ENCODE measurements at regions not wholly inside any gene's neighbourhood (a gene's known extent, or its start where the extent isn't known, plus 50 kb on each side); places are given as distances from the start of the nearest gene placed in this dataset.
"Not testable (repeated sequence)": the region's sequence is repeated elsewhere in the genome, so short reads cannot be mapped to it uniquely, and the experiment has no call there.

- DNase-seq = no peak
Measured at GRCh38 chr5:26535215-26535614, 503.2 kb downstream of the CDH9 start.

GRCh38 chr5:26530305-26530704 is 508.1 kb downstream of the CDH9 start:
- DNase-seq = no peak

DNA sequence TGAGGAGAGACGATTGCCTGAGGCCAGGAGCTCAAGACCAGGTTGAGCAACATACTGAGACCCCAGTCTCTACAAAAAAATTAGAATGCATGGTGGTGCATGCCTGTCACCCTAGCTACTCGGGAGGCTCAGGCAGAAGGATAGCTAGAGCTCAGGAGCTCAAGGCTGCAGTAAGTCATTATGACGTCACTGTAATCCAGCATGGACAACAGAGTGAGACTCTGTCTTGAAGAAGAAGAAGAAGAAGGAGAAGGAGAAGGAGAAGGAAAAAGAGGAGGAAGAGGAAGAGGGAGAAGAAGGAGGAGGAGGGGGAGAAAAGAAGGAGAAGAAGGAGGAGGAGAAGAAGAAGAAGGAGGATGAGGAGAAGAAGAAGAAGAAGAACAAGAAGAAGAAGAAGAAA is 519.1 kb downstream of the CDH9 start:
- no peak for DNase-seq

DNA sequence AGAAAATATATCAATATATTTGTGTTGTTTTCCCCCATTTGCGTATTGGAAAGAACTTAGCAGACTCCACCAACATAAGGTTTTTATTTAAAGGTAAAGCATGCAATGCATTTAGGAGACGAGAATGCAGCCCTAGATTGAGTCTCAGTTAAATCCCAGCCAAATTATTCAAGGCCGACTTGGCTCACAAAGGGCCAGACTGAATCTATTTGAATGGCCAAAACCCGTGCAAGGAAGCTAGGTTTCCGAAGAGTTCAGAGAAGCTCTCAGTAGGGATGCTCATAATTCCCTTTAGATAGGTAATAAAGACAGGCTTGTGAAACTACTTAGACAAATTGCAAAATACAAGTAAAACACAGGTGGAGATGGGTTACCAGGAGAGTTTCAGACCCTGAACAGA is 520.3 kb downstream of the CDH9 start:
- no peak for DNase-seq

DNA sequence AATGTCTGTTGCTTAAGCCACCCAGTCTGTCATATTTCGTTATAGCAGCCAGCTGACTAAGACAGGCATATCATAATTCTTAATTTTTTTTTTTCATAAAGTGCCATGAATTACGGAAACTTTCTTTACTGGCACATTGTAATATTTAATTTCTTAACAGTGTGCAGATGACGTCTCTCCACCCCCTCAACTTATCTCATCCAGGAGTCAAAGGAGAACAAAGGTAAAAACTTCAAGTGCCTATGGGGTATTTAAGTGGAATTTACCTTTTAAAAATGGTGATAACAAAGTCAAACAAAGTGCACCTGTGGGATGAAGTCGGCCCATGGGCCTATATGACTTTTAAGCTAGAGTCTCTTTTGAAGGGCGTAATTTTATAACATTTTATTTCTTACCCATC is 539.4 kb downstream of the CDH9 start:
- no peak for DNase-seq

GRCh38 chr5:26495437-26495836 is 542.9 kb downstream of the CDH9 start:
- DNase-seq = no peak

DNA sequence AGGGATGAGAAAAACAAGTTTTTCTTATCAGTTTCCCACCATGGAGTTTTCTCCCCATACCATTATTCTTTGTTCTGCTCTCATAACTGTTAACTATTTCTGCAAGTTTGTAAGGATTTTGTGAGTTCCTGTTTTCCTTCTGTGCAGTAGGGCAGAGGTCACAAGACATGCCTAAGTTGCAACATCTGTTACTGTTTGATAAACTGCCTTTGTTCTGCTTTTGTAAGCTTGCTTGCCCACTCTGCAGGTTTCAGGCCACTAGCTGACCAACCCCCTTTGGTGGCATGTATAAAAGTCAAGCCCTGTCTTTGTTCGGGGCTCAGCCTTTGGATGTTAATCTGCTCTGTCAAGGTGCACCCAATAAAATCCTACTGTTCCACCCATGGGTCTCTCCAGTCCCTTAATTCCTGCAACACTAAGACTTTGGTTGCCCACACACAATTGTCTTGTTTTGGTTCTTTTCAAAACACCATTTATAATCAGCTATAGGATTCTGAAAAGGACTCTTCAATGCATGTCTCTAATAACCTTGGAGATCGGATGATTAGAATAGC is 545.4 kb downstream of the CDH9 start:
- no peak for DNase-seq

DNA sequence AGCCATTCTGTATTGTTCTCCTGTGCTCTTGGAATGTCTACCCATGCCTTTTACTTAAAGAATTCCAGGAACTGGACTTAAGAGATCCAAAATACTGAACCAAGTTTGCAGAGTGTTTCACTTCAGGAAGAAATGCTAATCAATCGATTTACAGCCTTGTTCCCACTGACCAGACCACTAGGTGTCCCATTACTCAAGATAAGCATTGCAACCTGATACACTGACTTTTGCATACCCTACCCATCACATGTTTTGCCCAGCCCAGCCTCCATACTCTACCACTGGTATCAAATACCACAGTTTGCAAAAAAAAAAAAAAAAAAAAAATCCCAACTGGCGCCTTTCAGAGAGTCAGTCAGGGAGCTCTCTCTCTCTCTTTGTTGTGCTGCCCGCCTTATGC is 550.8 kb downstream of the CDH9 start:
- no peak for DNase-seq

- DNase-seq = no peak
Measured at GRCh38 chr5:26486631-26487030, 551.8 kb downstream of the CDH9 start.

GRCh38 chr5:26485146-26485860 is 553.1 kb downstream of the CDH9 start:
- not testable (repeated sequence) for DNase-seq

DNA sequence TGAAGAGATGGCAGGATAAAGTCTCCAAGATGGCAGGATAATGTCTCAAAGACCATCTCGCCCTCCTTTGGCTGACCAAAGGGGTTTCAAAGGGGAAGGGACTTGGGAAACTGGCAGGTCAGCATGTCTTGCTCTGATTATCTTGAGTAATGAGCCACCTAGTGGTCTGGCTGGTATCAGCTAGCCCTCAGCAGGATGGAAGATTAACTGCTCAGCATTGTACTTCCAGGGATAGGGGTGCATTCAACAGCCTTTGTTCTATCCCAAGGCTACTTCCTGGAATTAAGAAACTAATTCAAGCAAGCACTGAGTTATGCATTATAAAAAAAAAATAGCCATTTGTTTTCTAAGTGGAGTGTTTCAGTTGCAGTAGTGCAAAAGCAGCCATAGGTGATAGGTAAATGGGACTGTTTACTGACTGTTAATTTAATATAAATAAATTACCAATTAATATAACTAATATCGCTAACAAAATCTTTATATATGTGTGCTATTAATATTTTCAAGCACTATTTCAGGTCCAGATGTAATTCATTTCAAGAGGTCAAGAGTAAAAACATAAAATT is 555.5 kb downstream of the CDH9 start:
- DNase-seq = no peak

GRCh38 chr5:26482076-26482809 is 556.1 kb downstream of the CDH9 start:
- no peak for DNase-seq

DNA sequence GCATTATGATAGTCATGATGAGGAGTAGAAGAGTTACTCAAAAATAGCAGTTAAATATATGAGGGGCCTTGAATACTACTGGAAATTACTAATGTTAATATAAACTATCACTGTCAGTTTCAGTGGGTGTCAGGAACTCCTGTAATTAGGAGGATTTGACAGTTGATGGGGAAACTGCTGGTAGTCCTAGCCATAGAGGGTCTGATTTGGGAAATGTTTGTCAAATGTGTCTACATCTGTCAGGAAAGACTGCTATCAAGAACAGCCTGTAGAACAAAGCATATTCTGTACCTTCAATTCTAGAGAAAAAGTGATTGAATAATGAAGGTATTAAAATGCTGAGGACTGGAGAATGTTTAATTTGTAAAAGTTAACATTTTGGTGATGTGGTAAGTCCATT is 567.9 kb downstream of the CDH9 start:
- no peak for DNase-seq

DNA sequence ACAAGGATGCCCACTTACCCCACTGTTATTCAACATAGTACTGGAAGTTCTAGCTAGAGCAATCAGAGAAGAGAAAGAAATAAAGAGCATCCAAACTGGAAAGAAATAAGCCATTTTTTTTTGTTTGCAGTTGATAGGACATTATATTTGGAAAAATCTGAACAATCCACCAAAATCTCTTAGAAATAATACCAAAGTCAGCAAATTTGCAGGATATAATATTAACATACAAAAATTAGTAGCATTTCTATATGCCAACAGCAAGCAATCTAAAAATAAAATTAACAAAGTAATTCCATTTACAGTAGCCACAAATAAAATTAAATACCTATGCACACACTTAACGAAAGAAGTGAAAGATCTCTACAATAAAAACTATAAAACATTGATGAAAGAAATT is 599.3 kb downstream of the CDH9 start:
- no peak for DNase-seq

GRCh38 chr5:26434688-26435087 is 603.7 kb downstream of the CDH9 start:
- DNase-seq = no peak

- DNase-seq = no peak
Measured at GRCh38 chr5:26432386-26432785, 606.0 kb downstream of the CDH9 start.

GRCh38 chr5:26430323-26430722 is 608.1 kb downstream of the CDH9 start:
- no peak for DNase-seq

GRCh38 chr5:26427281-26427680 is 611.1 kb downstream of the CDH9 start:
- DNase-seq = no peak

GRCh38 chr5:26419987-26420386 is 618.4 kb downstream of the CDH9 start:
- DNase-seq = no peak

GRCh38 chr5:26416911-26417310 is 621.5 kb downstream of the CDH9 start:
- DNase-seq = no peak

- DNase-seq = no peak
Measured at GRCh38 chr5:26415987-26416779, 622.2 kb downstream of the CDH9 start.

DNA sequence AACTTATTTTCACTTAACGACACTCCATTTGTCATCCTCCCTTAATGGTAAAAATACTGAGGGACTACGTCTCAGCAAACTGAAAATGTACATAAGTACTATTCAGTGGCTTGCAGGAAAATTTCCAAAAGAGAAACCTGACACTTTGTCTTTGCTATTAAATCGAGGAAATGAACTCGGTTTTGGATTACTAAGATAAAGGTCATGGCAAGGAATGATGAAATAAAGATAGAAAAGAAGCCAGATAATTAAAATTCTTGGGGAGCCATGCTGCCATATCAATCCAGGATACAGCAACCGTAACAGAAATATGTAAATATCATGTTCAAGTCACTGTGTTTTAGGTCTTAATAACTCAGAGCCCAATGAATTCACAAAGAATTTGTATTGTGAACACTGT is 647.8 kb downstream of the CDH9 start:
- no peak for DNase-seq

- DNase-seq = no peak
Measured at GRCh38 chr5:26388976-26389375, 649.4 kb downstream of the CDH9 start.
